GM21619 (cell line): ENCODE measurements at regions not wholly inside any gene's neighbourhood (a gene's known extent, or its start where the extent isn't known, plus 50 kb on each side); places are given as distances from the start of the nearest gene placed in this dataset.
"Not testable (repeated sequence)": the region's sequence is repeated elsewhere in the genome, so short reads cannot be mapped to it uniquely, and the experiment has no call there.

Experiments
- ATAC-seq: cut with Tn5 transposase; IDR thresholded peaks from one replicate; pipeline ENCODE4 v1.9.1; 2021; ENCODE audit not compliant: unreplicated experiment

DNA sequence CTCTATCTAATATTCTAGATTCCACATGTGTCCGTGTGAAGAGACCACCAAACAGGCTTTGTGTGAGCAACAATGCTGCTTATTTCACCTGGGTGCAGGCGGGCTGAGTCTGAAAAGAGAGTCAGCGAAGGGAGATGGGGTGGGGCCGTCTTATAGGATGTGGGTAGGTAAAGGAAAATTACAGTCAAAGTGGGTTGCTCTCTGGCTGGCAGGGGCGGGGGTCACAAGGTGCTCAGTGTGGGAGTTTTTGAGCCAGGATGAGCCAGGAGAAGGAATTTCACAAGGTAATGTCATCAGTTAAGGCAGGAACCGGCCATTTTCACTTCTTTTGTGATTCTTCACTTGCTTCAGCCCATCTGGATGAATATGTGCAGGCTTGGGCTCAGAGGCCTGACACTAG is 779.3 kb downstream of the RNF144A start:
- ATAC-seq: not testable (repeated sequence)

DNA sequence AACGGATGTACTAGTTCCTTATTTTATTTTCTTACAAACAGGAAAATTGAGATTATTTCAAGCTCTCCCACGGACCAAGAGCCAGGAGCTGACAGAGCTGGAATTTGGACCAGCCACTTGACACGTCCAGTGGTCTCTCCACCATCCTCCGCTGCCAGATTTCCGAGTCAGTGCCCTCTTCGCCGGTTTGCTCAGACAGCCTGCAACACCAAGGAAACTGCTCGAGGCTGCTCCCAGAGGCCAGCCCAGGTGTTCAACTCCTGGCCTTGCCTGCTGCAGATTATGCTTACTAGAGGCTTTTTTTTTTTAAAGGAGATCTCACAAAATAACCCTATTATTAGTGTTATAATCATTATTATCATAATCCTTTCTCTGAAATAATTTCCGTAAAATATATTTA is 779.8 kb downstream of the RNF144A start:
- no peak for ATAC-seq

DNA sequence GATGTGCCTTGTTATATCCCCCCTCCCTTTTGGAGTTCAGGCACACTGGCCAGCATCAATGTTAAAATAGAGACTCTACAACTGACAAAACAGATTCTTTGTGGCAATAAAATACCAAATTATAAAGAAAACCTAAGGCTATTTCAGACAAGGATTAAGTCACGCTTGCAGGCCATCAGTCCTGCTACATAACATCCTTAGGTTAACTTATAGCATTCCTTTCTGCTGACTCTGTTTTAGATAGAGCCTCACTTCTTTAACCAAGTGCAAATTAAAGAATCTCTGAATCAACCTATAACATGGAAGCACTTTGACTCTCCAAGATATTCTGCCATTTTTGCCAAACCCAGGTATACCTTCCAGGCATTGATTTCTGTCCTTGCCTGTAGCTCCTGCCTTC is 784.6 kb downstream of the RNF144A start:
- ATAC-seq: no peak

DNA sequence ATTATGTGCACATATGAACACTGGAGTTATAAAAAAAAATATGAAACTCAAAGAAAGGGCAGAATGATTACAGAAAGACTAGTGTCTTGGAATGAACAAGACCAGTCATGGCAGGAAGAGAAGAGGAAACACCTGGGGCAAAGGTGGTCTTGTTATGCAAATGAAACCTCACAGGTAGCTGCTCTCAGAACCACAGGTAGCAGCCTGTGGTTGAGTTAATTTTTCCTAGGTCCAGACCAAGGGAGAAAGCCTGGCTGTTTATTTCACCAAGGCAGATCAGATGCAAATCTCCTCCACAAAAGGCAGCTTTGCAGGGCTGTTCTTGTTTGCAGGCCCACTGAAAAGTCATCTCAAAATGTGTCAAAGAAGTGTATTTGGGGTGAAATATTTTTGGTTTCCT is 785.8 kb downstream of the RNF144A start:
- ATAC-seq: peak; percentile 71

GRCh38 chr2:7703543-7704144 is 786.4 kb downstream of the RNF144A start:
- ATAC-seq: no peak

- ATAC-seq: no peak
Measured at GRCh38 chr2:7704296-7704865, 787.2 kb downstream of the RNF144A start.

GRCh38 chr2:7706791-7707190 is 789.6 kb downstream of the RNF144A start:
- no peak for ATAC-seq

DNA sequence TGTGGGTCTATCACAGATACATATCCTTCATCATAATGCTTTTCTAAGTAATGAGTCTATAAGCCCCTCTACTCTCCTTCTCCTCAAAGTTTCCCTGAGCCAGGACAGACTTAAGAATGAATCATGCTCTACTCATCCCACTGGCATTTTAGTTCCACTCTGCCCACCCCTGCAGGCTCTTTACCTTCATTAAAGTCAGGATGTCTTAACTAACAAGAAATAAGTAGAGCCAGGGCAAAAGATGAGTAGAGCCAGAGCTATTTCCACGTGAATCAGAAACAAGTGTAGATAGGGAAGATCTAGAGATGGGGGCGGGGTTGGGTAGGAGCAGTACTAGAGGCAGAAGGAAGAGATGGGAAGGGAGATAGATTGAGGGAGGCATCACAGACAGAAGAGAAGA is 790.5 kb downstream of the RNF144A start:
- ATAC-seq: no peak

- ATAC-seq: no peak
Measured at GRCh38 chr2:7709907-7710306, 792.7 kb downstream of the RNF144A start.

DNA sequence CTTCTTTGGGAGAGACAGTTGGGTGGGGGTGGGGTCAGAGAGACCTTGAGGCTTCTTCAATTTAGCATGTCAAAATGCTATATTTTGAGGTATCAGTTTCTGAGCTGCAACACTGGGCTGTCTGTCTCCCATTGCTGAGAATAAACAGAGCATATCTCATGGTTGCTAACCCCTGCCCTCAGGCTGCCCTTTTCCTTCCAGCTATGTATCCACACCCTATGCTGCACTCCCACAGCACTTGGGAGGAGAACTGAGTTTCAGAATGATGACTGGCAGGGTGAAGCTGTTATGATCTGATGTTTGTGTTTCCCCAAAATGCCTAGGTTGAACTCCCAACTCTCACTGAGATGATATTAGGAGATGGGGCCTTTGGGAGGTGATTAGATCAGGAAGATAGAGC is 794.0 kb downstream of the RNF144A start:
- ATAC-seq: no peak

- no peak for ATAC-seq
Measured at GRCh38 chr2:7719876-7720275, 802.7 kb downstream of the RNF144A start.

DNA sequence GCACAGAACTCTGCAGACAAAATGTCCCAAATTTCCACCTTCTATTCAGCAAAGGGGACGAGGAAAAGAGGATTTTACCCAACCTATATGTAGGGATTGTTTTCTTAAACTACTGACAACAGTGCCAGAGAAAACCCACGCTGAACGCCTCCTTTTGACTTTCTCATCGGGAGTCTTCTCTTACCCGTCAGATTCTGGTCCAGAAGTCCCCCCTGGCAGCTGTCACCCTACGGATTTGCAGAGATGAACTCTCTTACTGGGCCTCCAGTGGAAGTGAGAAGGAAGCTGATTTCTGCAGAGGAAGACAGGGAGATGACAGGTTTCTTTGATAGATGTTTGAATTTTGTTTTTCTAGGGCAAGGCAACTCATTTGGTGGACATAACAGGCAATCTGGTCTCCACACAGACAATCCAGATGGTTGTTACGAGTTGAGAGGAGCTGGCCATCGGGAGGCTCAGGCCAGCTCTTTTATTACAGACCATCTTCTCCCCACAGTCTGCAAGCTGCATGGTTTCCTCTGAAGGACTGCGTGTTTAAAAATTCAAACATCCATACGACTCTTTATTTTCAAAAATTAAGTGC is 804.3 kb downstream of the RNF144A start:
- ATAC-seq: no peak

GRCh38 chr2:7722212-7722910 is 805.1 kb downstream of the RNF144A start:
- ATAC-seq: peak; percentile 81

GRCh38 chr2:7724336-7724735 is 807.1 kb downstream of the RNF144A start:
- ATAC-seq: no peak

DNA sequence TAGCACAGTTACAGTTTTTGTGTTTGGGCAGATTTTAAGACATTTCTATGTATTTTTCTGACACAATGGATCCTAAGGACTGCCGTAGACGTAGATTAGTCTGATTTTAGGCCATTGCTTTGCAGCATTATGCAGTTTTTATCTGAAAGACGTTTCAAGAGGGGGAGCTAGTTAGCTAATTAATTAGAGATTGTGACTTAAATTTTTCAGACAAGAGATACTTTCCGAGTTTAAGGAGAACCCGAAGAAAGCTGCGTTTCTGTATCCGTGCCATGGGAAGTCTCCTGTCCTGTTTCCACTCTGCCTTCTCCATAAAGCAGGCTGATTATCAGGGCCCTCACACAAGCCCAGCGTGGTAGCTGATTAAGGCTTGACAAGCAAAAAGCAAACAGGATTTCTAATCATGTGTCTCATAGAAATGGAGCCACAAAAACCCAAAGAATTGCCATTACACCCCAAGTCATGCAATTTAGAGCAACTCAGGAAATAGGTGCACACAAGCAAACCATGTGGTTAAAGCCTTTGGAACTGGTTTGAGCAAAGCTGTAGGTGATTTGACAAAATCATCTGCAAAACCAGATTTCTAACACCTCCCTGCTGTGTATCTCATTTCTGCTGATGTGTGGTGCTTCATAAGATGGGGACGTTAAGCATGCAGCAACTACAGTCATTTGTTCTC is 808.1 kb downstream of the RNF144A start:
- no peak for ATAC-seq

DNA sequence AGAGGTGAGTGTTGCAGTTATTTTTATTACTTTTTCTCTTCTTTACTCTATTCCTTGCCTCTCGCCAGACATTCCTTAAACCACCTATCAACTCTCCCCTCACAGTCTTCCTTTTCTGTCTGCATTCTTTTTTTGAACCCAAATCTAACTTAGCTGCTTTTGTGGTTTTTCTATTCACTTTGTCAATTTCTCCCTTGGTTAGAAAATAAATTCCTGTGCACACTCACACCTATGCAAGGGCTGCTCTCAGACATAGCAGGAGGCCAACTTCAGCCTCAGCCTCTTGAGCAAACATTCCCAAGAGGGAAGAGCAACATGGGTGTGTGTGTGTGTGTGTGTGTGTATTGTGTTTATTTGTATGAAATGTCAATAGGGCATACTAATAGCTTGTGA is 808.6 kb downstream of the RNF144A start:
- ATAC-seq: no peak

DNA sequence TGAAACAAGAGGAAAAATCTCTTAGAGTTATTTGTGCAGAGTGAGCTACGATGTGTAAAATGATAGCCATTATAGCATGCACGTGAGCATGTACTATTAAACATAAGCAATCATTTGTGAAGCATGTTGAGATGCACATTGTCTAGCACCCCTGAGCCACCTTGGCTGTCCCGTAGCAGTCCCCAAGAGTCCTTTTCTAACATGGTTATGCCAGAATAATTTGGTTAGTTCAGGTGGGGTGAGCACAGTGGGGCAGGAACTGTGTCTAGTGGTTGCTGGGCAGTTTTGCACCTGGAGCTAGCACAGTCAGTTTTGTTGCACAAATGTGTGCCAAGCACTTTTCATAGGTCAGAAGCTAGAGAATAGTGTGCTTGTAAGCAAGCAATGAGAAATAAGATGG is 809.8 kb downstream of the RNF144A start:
- ATAC-seq: no peak

DNA sequence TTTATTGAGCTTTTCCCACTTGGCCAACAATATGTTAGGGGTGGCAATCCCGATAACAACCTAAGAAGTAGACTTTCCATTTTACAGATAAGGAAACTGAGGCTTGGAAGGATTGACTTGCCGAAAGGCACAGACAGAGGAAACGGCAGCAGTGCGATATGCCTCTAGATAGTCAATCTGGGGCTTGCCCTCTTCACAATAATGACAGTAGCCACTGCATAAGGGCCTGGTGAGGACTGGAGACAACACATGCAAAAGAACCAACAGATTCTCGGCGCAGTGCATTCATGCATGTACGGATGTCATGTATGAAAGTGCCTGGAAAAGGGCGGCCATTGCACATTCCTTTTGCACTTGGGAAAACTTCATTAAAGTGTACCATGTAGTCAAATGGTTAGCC is 811.2 kb downstream of the RNF144A start:
- no peak for ATAC-seq

GRCh38 chr2:7730449-7730848 is 813.2 kb downstream of the RNF144A start:
- ATAC-seq: no peak

DNA sequence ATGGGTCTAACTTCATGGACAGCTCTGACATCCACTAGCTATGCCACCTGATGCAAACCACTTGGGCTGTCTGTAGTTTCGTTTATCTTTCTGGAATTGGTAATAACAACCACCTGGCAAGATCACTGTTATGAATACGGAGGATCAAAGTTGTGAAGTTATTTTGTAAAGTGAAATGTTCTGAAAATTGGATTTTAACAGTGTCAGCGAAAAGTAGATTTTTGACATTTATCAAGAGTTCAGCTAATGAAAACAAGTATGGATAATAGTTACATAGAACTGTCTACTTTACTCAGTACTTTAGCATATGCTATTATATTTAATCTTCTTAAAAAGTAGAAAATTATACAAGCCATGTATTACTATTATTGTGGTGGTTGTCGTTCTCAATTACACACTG is 813.8 kb downstream of the RNF144A start:
- ATAC-seq: no peak

GRCh38 chr2:7732497-7732896 is 815.3 kb downstream of the RNF144A start:
- no peak for ATAC-seq
